Effector memory CD8-positive, alpha-beta T cell (primary cell): ENCODE measurements at regions not wholly inside any gene's neighbourhood (a gene's known extent, or its start where the extent isn't known, plus 50 kb on each side); places are given as distances from the start of the nearest gene placed in this dataset.

Experiments used
- ATAC-seq: fragments of 150-1000 bp; cut with Tn5 transposase; replicated peaks from 2 replicates; pipeline ENCODE4 v1.10.0; 2021; ENCODE audit warnings: mild to moderate bottlenecking, moderate library complexity
- DNase-seq, 3 experiments: peaks; one replicate each; pipeline ENCODE4 v3.0.0; 2021
- H3K27ac Mint-ChIP-seq, 2 donors: one replicate each; pipeline ENCODE4 v1.8.0; 2022; ENCODE audit warnings: mild to moderate bottlenecking in 2 of 2, mixed read lengths in 2 of 2, moderate library complexity in 2 of 2
- H3K27me3 Mint-ChIP-seq, 2 donors: one replicate each; pipeline ENCODE4 v1.8.0; 2022; ENCODE audit warnings: mixed read lengths in 2 of 2
- H3K36me3 Mint-ChIP-seq: one replicate; pipeline ENCODE4 v1.8.0; 2022; ENCODE audit warnings: mild to moderate bottlenecking, moderate library complexity, mixed read lengths; ENCODE audit not compliant: insufficient read depth
- H3K4me1 Mint-ChIP-seq, 2 donors: one replicate each; pipeline ENCODE4 v1.8.0; 2022; ENCODE audit warnings: low read depth in 2 of 2, mixed read lengths in 2 of 2
- H3K4me3 Mint-ChIP-seq, 2 donors: one replicate each; pipeline ENCODE4 v1.8.0; 2022; ENCODE audit warnings: mild to moderate bottlenecking in 2 of 2, mixed read lengths in 2 of 2, moderate library complexity in 2 of 2
- H3K9me3 Mint-ChIP-seq, 2 donors: one replicate each; pipeline ENCODE4 v1.8.0; 2022; ENCODE audit warnings: mixed read lengths in 2 of 2

- ATAC-seq (no peak), DNase-seq (no peak)
- no peaks in the 10 kb centered on the region for H3K36me3 Mint-ChIP-seq
- peaks cover 67 to 76% of the 10 kb centered on the region in 2 donors for H3K27me3 Mint-ChIP-seq
- no peak overlapping the region for H3K4me3 Mint-ChIP-seq
- H3K9me3 Mint-ChIP-seq, result no peaks in the 10 kb centered on the region
- no peaks in the 10 kb centered on the region for H3K4me1 Mint-ChIP-seq
- H3K27ac Mint-ChIP-seq, result no peak overlapping the region
Observed at GRCh38 chr10:6759961-6760360, 179.9 kb upstream of the PRKCQ start.

GRCh38 chr10:6757158-6757557 is 177.1 kb upstream of the PRKCQ start:
- Mint-ChIP-seq H3K4me3 (no peak overlapping the region), H3K27me3 (peaks cover 58 to 95% of the 10 kb centered on the region in 2 donors), H3K9me3 (no peaks in the 10 kb centered on the region), H3K36me3 (no peaks in the 10 kb centered on the region), H3K4me1 (no peaks in the 10 kb centered on the region), H3K27ac (no peak overlapping the region)
- ATAC-seq (no peak), DNase-seq (no peak)

- Mint-ChIP-seq H3K9me3 (no peaks in the 10 kb centered on the region), H3K4me1 (no peaks in the 10 kb centered on the region), H3K36me3 (no peaks in the 10 kb centered on the region), H3K27me3 (peaks cover 56 to 92% of the 10 kb centered on the region in 2 donors), H3K27ac (no peak overlapping the region), H3K4me3 (no peak overlapping the region)
- ATAC-seq, result no peak
- no peak for DNase-seq
Observed at GRCh38 chr10:6756716-6757115, 176.6 kb upstream of the PRKCQ start.

- Mint-ChIP-seq H3K27ac (no peak overlapping the region), H3K4me3 (no peak overlapping the region), H3K4me1 (no peaks in the 10 kb centered on the region), H3K9me3 (no peaks in the 10 kb centered on the region), H3K36me3 (no peaks in the 10 kb centered on the region), H3K27me3 (peaks cover 54 to 92% of the 10 kb centered on the region in 2 donors)
- DNase-seq, result no peak
- ATAC-seq, result no peak
Observed at GRCh38 chr10:6755781-6756460, 175.8 kb upstream of the PRKCQ start.

GRCh38 chr10:6753644-6754043 is 173.6 kb upstream of the PRKCQ start:
- ATAC-seq, result no peak
- Mint-ChIP-seq H3K9me3 (no peaks in the 10 kb centered on the region), H3K27me3 (peaks cover 49 to 84% of the 10 kb centered on the region in 2 donors), H3K4me3 (no peak overlapping the region), H3K36me3 (no peaks in the 10 kb centered on the region), H3K27ac (no peak overlapping the region), H3K4me1 (no peaks in the 10 kb centered on the region)
- DNase-seq, result no peak

GRCh38 chr10:6751363-6751762 is 171.3 kb upstream of the PRKCQ start:
- Mint-ChIP-seq H3K4me1 (no peaks in the 10 kb centered on the region), H3K27me3 (peaks cover 43 to 79% of the 10 kb centered on the region in 2 donors), H3K36me3 (no peaks in the 10 kb centered on the region), H3K9me3 (no peaks in the 10 kb centered on the region), H3K27ac (no peak overlapping the region), H3K4me3 (no peak overlapping the region)
- ATAC-seq, result no peak
- no peak for DNase-seq

- no peaks in the 10 kb centered on the region for H3K9me3 Mint-ChIP-seq
- peaks cover 2% of the 10 kb centered on the region for H3K36me3 Mint-ChIP-seq
- peaks cover 37 to 84% of the 10 kb centered on the region in 2 donors for H3K27me3 Mint-ChIP-seq
- ATAC-seq (no peak), DNase-seq (no peak)
- no peak overlapping the region for H3K27ac Mint-ChIP-seq
- H3K4me3 Mint-ChIP-seq, result no peak overlapping the region
- H3K4me1 Mint-ChIP-seq, result no peaks in the 10 kb centered on the region
Observed at GRCh38 chr10:6748981-6749635, 169.0 kb upstream of the PRKCQ start.

- H3K9me3 Mint-ChIP-seq, result no peaks in the 10 kb centered on the region
- H3K36me3 Mint-ChIP-seq, result peaks cover 2% of the 10 kb centered on the region
- H3K27ac Mint-ChIP-seq, result no peak overlapping the region
- no peak for ATAC-seq
- H3K4me1 Mint-ChIP-seq, result no peaks in the 10 kb centered on the region
- H3K27me3 Mint-ChIP-seq, result peaks cover 45 to 79% of the 10 kb centered on the region in 2 donors
- no peak overlapping the region for H3K4me3 Mint-ChIP-seq
- no peak for DNase-seq
Observed at GRCh38 chr10:6748029-6748428, 168.0 kb upstream of the PRKCQ start.

- DNase-seq (no peak), ATAC-seq (no peak)
- no peak overlapping the region for H3K4me3 Mint-ChIP-seq
- H3K27ac Mint-ChIP-seq, result no peak overlapping the region
- no peaks in the 10 kb centered on the region for H3K9me3 Mint-ChIP-seq
- H3K27me3 Mint-ChIP-seq, result peaks cover 55 to 81% of the 10 kb centered on the region in 2 donors
- H3K36me3 Mint-ChIP-seq, result peaks cover 2% of the 10 kb centered on the region
- H3K4me1 Mint-ChIP-seq, result no peaks in the 10 kb centered on the region
Observed at GRCh38 chr10:6746782-6747181, 166.7 kb upstream of the PRKCQ start.

GRCh38 chr10:6743291-6743849 is 163.3 kb upstream of the PRKCQ start:
- peaks cover 54 to 74% of the 10 kb centered on the region in 2 donors for H3K27me3 Mint-ChIP-seq
- no peaks in the 10 kb centered on the region for H3K9me3 Mint-ChIP-seq
- peaks cover 2% of the 10 kb centered on the region for H3K36me3 Mint-ChIP-seq
- no peak overlapping the region for H3K4me3 Mint-ChIP-seq
- no peaks in the 10 kb centered on the region for H3K4me1 Mint-ChIP-seq
- DNase-seq, result no peak
- no peak overlapping the region for H3K27ac Mint-ChIP-seq
- no peak for ATAC-seq

GRCh38 chr10:6741541-6741941 is 161.5 kb upstream of the PRKCQ start:
- H3K36me3 Mint-ChIP-seq, result peaks cover 2% of the 10 kb centered on the region
- H3K4me3 Mint-ChIP-seq, result no peak overlapping the region
- ATAC-seq, result no peak
- DNase-seq, result no peak
- H3K9me3 Mint-ChIP-seq, result no peaks in the 10 kb centered on the region
- peaks cover 50 to 78% of the 10 kb centered on the region in 2 donors for H3K27me3 Mint-ChIP-seq
- no peaks in the 10 kb centered on the region for H3K4me1 Mint-ChIP-seq
- H3K27ac Mint-ChIP-seq, result no peak overlapping the region

- no peak for ATAC-seq
- Mint-ChIP-seq H3K36me3 (peaks cover 2% of the 10 kb centered on the region), H3K4me3 (no peak overlapping the region), H3K9me3 (no peaks in the 10 kb centered on the region), H3K27ac (no peak overlapping the region), H3K27me3 (peaks cover 59 to 78% of the 10 kb centered on the region in 2 donors), H3K4me1 (no peaks in the 10 kb centered on the region)
- no peak for DNase-seq
Observed at GRCh38 chr10:6739530-6740174, 159.6 kb upstream of the PRKCQ start.

GRCh38 chr10:6738112-6738768 is 158.2 kb upstream of the PRKCQ start:
- no peaks in the 10 kb centered on the region for H3K4me1 Mint-ChIP-seq
- H3K4me3 Mint-ChIP-seq, result no peak overlapping the region
- H3K27ac Mint-ChIP-seq, result no peak overlapping the region
- no peak for DNase-seq
- peaks cover 61 to 83% of the 10 kb centered on the region in 2 donors for H3K27me3 Mint-ChIP-seq
- no peak for ATAC-seq
- no peaks in the 10 kb centered on the region for H3K9me3 Mint-ChIP-seq
- H3K36me3 Mint-ChIP-seq, result no peaks in the 10 kb centered on the region
